OCI-LY1 (cell line): ENCODE measurements at regions not wholly inside any gene's neighbourhood (a gene's known extent, or its start where the extent isn't known, plus 50 kb on each side); places are given as distances from the start of the nearest gene placed in this dataset.

Source experiments
- CTCF ChIP-seq: fragments of 200-600 bp; sonication (generic), shearing (Covaris generic); IDR thresholded peaks from 2 replicates; pipeline ENCODE4 v1.5.1; 2017; ENCODE audit warnings: mild to moderate bottlenecking, antibody characterized with exemption, low read length, moderate library complexity, mixed read lengths
- EZH2 ChIP-seq: fragments of 200-600 bp; sonication (generic), shearing (Covaris generic); IDR thresholded peaks from 2 replicates; pipeline ENCODE4 v1.8.0; 2017; ENCODE audit warnings: borderline replicate concordance, mixed run types, mild to moderate bottlenecking, antibody characterized with exemption, low read length, moderate library complexity, mixed read lengths

GRCh38 chr16:62137996-62138395 is 101.8 kb upstream of the CDH8 start:
- TF ChIP-seq CTCF, result no peak
- no peak for TF ChIP-seq EZH2
